ELF-1 (cell line): ENCODE measurements at regions not wholly inside any gene's neighbourhood (a gene's known extent, or its start where the extent isn't known, plus 50 kb on each side); places are given as distances from the start of the nearest gene placed in this dataset.

ENCODE experiments used
- DNase-seq: peaks from one replicate; pipeline ENCODE4 v3.0.0-alpha.2; 2016; ENCODE audit warnings: low read depth, low spot score

DNA sequence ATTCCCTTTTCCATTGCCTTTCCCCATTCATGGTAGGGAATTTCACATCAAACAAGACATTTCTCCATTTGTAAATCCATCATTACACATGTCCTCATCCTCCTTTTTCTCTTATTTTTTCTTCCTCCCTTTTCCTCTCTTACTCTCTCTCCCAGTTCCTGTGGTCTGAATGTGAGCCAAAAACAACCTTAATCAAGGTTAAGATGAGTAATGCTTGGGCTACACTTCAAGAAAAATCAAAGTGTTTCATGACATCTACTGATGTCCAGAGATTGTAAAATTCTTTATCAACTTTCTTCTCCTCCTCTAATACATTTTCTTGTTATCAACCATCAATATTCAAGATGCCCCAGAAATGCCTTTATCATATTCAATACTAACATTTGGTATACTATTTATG lies 172.5 kb upstream of the PRNP start:
- DNase-seq, result no peak

DNA sequence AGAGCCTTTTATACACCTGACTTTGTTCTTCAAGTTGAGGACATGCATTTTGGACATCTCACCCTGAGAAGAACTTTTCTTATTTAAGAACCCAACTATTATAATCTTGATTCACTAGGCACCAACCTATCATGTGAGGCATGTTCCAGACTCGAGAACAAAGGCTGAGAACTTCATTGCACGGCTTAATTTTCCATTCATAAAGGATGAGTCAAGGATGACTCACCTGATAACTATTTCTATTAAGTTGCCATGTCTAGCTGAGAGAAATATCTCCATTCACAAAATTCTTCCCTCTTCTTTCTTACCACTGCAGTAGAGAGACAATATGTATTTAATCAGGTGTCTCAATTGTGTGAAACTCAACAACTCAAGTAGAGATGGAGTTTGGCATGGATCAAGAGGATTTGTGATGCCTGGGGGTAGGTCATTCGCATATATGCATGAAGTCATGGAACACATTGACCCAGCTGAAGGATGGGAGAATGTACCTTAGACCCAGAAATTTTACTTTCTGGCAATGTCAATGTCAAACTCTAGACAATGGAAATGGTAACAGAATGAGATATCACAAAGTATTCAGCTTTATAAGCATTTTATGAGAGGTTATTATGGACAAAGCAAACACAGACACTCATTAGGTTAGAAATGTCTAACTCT lies 173.2 kb upstream of the PRNP start:
- no peak for DNase-seq

GRCh38 chr20:4511776-4512175 lies 174.5 kb upstream of the PRNP start:
- no peak for DNase-seq

DNA sequence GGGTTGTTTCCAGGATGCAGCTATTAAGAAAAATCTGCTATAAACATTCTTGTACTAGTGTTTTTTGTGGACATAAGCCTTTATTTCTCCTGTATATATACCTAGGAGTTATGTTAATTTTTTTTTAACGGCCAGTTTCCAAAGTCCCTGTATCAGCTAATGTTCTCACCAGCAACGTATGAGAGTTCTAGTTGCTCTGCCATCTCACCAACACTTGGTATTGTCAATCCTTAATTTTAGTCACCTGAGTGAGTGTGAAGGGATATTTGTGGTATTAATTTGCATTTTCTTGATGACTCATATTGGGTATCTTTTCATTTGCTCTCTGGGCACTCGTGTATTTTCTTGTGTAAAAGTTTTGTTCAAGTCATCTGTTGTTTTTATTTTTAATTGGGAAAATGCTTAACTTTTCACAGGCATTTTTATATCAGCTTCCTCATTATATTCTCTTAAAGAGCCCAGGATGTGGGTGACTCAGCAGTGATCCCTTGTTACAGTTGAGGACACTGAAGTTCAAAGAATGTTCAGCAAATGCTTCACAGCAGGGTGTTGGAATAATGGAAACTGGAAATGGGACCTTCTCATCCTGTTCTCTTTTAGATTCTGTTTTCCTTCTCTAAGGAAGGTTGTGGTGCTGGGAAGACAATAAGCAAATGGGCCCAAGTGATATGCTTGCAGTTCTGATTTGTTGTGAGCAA lies 176.3 kb upstream of the PRNP start:
- no peak for DNase-seq

- peak; percentile 17 for DNase-seq
Measured at GRCh38 chr20:4508773-4509172, 177.5 kb upstream of the PRNP start.

DNA sequence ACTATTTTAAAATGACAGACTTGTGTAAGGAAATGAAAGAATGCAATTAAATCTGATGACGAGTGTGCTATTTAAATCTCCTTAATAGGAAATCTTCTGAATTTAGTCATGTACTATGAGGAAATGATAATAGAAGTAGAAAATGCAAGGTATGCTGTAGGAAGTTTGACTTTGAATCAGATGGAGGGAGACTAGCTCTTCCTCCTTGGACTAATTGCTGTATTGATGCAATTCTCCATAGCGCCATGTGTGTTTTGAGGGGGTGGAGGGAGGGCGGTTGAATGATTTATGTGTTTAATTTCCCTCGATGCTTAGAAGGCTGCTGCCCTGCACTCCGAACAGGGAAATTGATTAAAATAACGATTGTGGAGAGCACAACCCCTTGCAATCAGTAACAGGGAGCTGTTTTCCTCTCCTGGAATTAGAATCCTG lies 179.0 kb upstream of the PRNP start:
- no peak for DNase-seq

DNA sequence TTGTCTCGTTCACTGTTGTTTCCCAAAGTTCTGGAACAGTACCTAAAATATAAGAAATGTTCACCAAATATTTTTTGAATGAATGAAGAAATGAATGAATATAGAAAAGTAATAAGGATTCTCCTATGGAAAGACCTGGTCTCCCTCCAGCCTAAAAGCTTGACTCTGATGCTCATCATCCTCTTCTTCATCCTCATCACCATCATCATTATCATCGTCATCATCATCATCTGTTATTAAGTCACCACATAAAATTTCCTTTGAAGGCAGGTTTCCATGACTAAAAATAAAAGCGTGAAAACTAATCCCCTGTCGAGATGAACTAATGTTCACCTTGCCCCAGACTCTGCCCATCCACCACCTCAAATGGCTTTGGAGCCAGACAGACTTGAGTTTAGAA lies 181.4 kb upstream of the PRNP start:
- no peak for DNase-seq

- DNase-seq, result no peak
Measured at GRCh38 chr20:4502756-4503155, 183.5 kb upstream of the PRNP start.

GRCh38 chr20:4493386-4493785 lies 192.9 kb upstream of the PRNP start:
- no peak for DNase-seq

DNA sequence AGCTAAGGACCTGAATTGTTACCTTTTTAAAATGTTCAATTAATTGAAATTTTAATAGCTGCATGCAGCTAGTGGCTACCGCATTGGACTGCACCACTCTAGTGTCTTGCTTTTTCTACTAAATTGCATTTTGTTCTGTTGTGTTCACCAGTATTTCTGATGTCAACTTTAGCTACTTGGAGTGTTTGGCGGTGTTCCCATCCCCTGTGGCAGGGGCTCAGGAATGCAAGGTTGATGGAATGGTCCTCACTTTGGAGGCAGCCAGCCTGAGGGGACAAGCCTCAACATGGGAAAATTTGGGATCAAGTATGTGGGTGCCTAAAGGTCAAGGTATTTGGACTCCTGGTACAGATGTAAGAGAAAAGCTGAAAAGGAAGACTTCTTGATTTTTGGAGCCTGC lies 194.6 kb upstream of the PRNP start:
- peak; percentile 24 for DNase-seq

GRCh38 chr20:4490606-4491280 lies 195.5 kb upstream of the PRNP start:
- no peak for DNase-seq

DNA sequence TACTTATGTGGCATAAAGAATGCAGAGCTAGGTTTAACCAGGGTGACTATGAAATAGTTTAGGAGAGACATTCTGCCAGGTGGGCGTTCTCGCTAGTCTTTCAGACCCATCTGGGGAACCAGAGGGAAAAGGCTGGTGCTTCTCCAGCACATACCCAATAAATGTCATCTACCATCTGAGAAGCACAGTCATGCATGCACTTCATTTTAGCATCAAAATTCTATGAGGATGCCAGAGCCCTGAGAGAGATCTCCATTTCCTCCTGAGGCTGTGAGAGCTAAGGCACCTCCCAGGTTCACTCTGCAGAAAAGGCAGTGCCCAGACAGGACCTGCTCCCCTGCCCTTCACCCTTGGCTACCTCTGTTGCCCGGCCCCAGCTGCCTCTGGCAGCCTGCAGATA lies 196.2 kb upstream of the PRNP start:
- DNase-seq, result no peak

GRCh38 chr20:4488407-4489339 lies 197.6 kb upstream of the PRNP start:
- DNase-seq, result no peak

GRCh38 chr20:4484379-4484997 lies 201.8 kb upstream of the PRNP start:
- no peak for DNase-seq

DNA sequence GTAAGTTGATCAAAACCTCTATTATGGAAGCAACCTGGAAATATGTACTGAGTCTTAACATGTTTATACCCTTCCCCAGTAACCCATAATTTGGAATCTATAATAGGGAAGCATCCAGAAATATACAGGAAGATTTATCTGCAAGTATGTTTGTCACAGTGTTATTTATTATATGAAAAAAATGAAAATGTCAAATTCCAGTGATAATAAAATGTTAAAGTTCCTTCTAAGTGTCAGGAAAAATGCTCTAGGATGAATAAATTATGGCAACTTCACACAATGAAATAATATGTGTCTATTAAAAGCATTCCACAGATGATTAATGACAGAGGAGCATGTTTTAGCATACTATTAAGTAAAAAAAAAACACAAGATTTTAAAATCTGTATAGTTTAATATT lies 202.3 kb upstream of the PRNP start:
- no peak for DNase-seq

DNA sequence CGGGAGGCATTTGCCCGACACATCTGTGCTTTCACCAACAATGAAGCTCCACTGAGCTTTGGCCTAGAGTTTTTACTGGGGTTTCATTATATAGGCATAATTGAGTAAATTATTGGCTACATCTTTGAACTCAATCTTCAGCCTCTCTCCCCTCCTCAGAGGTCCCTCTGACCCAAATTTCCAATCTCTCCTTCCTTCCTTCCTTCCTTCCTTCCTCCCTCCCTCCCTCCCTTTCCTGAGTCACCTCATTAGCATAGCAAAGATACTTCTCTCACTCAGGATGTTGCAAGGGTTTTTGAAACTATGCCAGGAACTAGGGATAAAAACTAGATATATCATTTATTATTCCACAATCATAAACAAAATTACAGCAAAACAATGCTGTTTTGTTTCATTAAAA lies 202.8 kb upstream of the PRNP start:
- no peak for DNase-seq

DNA sequence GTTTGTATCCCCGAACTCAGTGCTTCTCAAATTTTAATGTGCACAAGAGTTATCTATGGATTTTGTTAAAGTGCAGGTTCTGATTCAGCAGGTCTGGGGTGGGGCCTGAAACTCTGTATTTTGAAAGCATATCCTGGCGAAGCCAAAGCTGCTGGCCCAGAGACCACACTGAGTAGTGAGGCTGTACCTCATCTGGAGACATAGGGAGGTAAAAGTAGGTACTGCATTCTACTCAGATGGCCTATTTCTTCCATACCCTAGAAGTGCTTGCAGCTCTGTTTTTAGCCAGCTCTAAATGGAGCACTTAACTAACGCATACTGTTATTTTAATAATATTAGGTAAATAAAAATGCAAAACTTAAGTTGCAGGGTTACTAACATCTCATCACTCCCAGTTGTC lies 206.2 kb upstream of the PRNP start:
- no peak for DNase-seq

- no peak for DNase-seq
Measured at GRCh38 chr20:4476903-4477500, 209.3 kb upstream of the PRNP start.

- no peak for DNase-seq
Measured at GRCh38 chr20:4472906-4473305, 213.3 kb upstream of the PRNP start.

DNA sequence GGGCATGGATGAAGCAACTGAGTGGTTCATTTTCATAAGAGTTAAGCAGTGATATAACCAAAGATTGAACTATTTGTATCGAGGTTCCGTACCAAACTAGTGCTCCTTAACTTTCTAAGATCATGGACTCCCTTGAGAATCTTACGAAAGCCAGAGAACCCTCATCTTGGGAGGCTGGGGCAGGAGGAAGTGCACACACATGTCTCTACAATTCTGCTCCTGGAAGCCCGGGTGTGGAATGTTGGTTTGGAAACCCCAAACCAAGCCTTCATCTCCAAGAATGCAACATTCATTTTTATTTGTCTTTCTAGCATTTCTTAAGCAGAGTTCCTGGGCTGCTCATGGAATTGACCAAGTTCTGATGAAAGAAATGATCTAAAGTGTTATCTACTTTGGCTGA lies 215.0 kb upstream of the PRNP start:
- no peak for DNase-seq

DNA sequence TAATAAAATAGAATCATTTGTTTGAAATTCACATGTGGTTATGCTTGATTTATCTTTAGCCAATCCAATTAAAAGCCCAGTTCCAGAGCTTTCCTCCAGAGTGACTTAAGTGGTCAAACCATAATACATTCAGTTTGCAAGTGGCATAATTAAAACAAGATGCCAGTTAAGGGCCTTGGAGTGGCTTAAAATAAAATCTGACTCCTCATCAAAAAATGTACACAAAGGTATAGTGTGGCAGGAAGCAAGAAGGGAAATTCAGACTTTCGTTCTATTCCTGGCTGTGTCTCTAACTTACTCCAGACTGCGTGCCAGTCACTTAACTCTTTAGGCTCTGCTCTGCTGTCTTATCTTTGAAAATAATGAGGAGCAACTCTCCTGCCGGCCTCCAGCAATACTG lies 215.9 kb upstream of the PRNP start:
- no peak for DNase-seq
